RWPE1 (cell line): ENCODE measurements at regions not wholly inside any gene's neighbourhood (a gene's known extent, or its start where the extent isn't known, plus 50 kb on each side); places are given as distances from the start of the nearest gene placed in this dataset.
A peak's percentile ranks its signal among the peaks of the same experiment; 100 is the strongest.

Experiments
- CTCF ChIA-PET: fragments of 350-600 bp; sonication (Branson Sonifier 250); formaldehyde crosslinking; extraction: SDS; loops from one replicate; lab custom pipeline; 2021; lab: Yijun Ruan, JAX
- POLR2A ChIA-PET: fragments of 400-600 bp; formaldehyde crosslinking; extraction: SDS; loops from one replicate; lab custom pipeline; 2020; ENCODE audit warnings: antibody characterized with exemption; ENCODE audit not compliant: low non-redundant PET; lab: Yijun Ruan, JAX
- DNase-seq: peaks from one replicate; pipeline ENCODE4 v3.0.0; 2012; ENCODE audit warnings: low spot score
- H3K27ac ChIP-seq: fragments of 450-650 bp; 2 replicates; pipeline ENCODE4 v1.5.1; 2017
- CTCF ChIP-seq: fragments of 450-650 bp; conservative IDR thresholded peaks from 2 replicates; pipeline ENCODE4 v1.5.1; 2017; ENCODE audit warnings: low read depth, mild to moderate bottlenecking

- ChIA-PET POLR2A (no interaction called here), CTCF (interaction anchor here (0.6 kb wide), 1 partner anchor 351 kb away, joined by 3 read pairs; no protein-coding TSS in a partner anchor)
- H3K27ac ChIP-seq: no peak overlapping the region
- no peak for TF ChIP-seq CTCF
- peak; percentile 3 for DNase-seq
Measured at GRCh38 chr2:37526323-37526722, 145.1 kb downstream of the CDC42EP3 start.

DNA sequence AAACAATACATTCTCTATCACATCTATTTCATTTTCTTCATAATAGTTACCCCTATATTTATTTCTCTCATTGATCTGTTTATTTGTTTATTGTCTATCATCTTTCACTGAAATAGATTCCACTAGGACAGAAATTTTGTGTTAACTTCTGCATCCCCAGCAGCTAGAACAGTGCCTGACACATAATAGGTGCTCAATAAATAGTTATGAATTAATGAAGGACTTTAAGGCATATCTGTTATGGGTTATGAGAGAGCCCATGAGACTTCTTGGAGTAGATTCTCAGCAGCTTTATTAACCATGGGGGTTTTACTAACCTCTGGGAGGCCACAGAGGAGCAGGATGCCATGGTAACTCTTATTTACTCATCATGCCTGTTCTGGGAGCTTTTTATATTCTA, 144.6 kb downstream of the CDC42EP3 start:
- POLR2A ChIA-PET: no interaction called here
- no peak overlapping the region for H3K27ac ChIP-seq
- CTCF ChIA-PET: interaction anchor here (0.6 kb wide), 2 partner anchors 118 to 350 kb away, joined by 3 read pairs; no protein-coding TSS in a partner anchor
- no peak for DNase-seq
- no peak for TF ChIP-seq CTCF

GRCh38 chr2:37527361-37527760, 144.1 kb downstream of the CDC42EP3 start:
- POLR2A ChIA-PET: no interaction called here
- no peak overlapping the region for H3K27ac ChIP-seq
- no peak for TF ChIP-seq CTCF
- no peak for DNase-seq
- CTCF ChIA-PET: interaction anchor here (0.6 kb wide), 1 partner anchor 119 kb away, joined by 3 read pairs; no protein-coding TSS in a partner anchor

DNA sequence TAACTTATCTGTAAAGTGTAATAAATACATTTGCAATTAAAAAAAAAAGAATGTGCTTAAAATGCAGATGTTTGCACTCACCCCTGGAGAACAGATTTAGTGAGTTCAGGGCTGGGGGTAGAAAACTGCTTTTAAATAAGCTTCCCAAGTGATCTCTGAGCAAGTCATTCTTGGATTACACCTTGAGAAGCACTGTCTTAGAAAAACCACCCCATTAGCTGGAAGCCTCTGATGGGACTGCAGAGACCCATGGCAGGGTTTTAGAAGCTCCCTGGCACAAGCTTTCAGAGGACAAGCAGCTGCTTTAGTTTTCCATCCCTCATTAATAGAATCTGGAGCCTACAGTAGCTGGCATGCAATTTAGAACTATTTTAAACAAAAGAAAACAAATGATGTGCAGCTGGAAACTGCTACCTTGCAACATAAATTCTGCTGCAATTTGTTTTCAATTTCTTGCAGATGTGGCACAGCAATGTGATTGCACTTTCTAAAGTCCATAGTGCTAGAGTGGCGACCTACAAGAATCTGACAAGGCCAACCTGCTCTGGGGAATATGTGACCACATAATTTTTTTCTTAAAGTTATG, 141.5 kb downstream of the CDC42EP3 start:
- no peak overlapping the region for H3K27ac ChIP-seq
- no peak for DNase-seq
- ChIA-PET CTCF (no interaction called here), POLR2A (no interaction called here)
- no peak for TF ChIP-seq CTCF

DNA sequence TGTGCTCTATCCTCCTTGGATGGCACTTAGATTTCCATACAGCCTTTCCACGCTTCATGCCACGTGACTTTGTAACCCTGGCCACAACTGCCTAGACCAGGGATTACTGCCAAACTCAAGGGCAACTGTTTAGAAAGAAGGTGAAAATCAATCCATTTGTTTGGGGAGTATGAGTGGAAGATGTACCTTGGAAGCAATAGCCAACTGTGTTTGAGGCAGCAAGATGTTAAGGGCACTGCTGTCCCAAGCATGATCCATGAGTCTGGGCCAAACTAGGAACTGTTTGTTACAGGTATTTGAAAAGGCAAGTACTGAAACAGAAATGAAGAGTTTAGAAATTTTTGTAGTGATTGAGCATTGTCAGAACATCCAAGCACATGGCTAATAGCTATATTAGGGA, 138.9 kb downstream of the CDC42EP3 start:
- DNase-seq: no peak
- ChIA-PET POLR2A (no interaction called here), CTCF (no interaction called here)
- TF ChIP-seq CTCF: no peak
- H3K27ac ChIP-seq: no peak overlapping the region

GRCh38 chr2:37537316-37537715, 134.1 kb downstream of the CDC42EP3 start:
- DNase-seq: no peak
- POLR2A ChIA-PET: no interaction called here
- TF ChIP-seq CTCF: no peak
- CTCF ChIA-PET: interaction anchor here (0.6 to 0.7 kb wide), 2 partner anchors 15 to 473 kb away, joined by 3 to 7 read pairs; no protein-coding TSS in a partner anchor
- H3K27ac ChIP-seq: no peak overlapping the region
